RWPE2 (cell line): ENCODE measurements at regions not wholly inside any gene's neighbourhood (a gene's known extent, or its start where the extent isn't known, plus 50 kb on each side); places are given as distances from the start of the nearest gene placed in this dataset.
A peak's percentile ranks its signal among the peaks of the same experiment; 100 is the strongest.

Experiments
- ATAC-seq: fragments of 200-7000 bp; cut with Tn5 transposase; 3 replicates; pipeline ENCODE4 v1.9.1; 2021; ENCODE audit warnings: low read depth
- DNase-seq: peaks from one replicate; pipeline ENCODE4 v3.0.0-alpha.2; 2020; ENCODE audit warnings: low spot score
- H3K27ac ChIP-seq: fragments of 450-650 bp; 2 replicates; pipeline ENCODE4 v1.5.1; 2017; ENCODE audit warnings: mild to moderate bottlenecking; ENCODE audit not compliant: poor library complexity, severe bottlenecking
- H3K27me3 ChIP-seq: fragments of 250-450 bp; sonication (Bioruptor Pico); 2 replicates; pipeline ENCODE4 v1.5.1; 2021; ENCODE audit warnings: mild to moderate bottlenecking, moderate library complexity; ENCODE audit not compliant: insufficient read depth, poor library complexity, severe bottlenecking
- H3K36me3 ChIP-seq: fragments of 250-450 bp; sonication (Bioruptor Pico); 2 replicates; pipeline ENCODE4 v1.5.1; 2020; ENCODE audit warnings: low read depth, mild to moderate bottlenecking, moderate library complexity
- H3K4me1 ChIP-seq: fragments of 250-450 bp; sonication (Bioruptor Pico); 2 replicates; pipeline ENCODE4 v1.5.1; 2021; ENCODE audit warnings: mild to moderate bottlenecking, moderate library complexity; ENCODE audit not compliant: insufficient read depth, poor library complexity, severe bottlenecking
- H3K4me3 ChIP-seq: fragments of 250-450 bp; sonication (Bioruptor Pico); 2 replicates; pipeline ENCODE4 v1.5.1; 2021; ENCODE audit warnings: mild to moderate bottlenecking, moderate library complexity; ENCODE audit not compliant: severe bottlenecking
- H3K9me3 ChIP-seq: fragments of 250-450 bp; sonication (Bioruptor Pico); 2 replicates; pipeline ENCODE4 v1.5.1; 2021; ENCODE audit warnings: mild to moderate bottlenecking, moderate library complexity; ENCODE audit not compliant: severe bottlenecking
- CTCF ChIP-seq: fragments of 450-650 bp; IDR thresholded peaks from one replicate; pipeline ENCODE4 v1.5.1; 2017; ENCODE audit warnings: mild to moderate bottlenecking, moderate library complexity; ENCODE audit not compliant: poor library complexity, severe bottlenecking

DNA sequence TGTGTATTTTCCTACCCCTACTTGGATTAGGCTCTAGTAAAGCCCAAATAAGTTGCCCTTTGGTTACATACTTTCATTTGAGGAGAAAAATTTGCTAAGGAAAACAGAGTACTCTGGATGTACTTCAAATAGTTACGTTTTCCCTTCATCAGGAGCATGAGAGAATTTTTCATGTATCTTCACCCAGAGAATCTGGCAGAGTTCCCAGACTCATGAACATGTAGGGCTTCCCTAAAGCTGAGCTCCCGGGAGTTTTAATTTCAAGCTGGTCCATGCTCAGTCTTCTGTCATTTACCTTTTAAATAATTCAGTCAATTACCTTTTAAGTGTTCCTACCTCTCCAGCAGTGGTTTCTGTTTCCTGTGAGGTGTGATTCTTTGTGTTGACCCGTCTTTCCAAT is 367.5 kb upstream of the GRID2 start:
- Histone ChIP-seq H3K36me3 (no peaks in the 10 kb centered on the region), H3K4me3 (no peak overlapping the region), H3K4me1 (no peaks in the 10 kb centered on the region), H3K27ac (no peak overlapping the region), H3K9me3 (no peaks in the 10 kb centered on the region), H3K27me3 (no peaks in the 10 kb centered on the region)
- no peak for TF ChIP-seq CTCF
- no peak for DNase-seq
- ATAC-seq = no peak

DNA sequence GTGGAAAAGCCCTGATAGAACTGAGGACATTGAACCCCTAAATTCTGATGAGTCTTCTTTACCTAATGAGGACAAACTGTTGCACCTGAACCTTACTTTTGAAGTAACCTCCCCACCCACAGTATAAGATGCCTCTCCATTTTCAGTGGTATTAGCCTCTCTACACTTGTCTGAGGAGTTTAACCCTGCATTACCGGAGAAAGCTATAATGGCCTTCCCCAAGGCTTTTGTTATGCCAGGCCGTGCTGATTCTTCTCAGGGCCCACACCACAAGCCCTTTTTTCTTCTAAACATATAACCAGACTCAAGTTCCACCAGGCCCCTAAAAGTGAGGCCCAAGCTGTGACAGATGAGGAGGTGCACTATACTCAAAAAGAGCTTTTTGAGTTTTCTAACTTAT is 345.8 kb upstream of the GRID2 start:
- H3K27ac ChIP-seq = no peak overlapping the region
- DNase-seq (no peak), ATAC-seq (no peak)
- H3K36me3 ChIP-seq = no peaks in the 10 kb centered on the region
- H3K4me1 ChIP-seq = peaks cover under 1% of the 10 kb centered on the region
- peaks cover 3% of the 10 kb centered on the region for H3K27me3 ChIP-seq
- H3K9me3 ChIP-seq = no peaks in the 10 kb centered on the region
- TF ChIP-seq CTCF = no peak
- H3K4me3 ChIP-seq = no peak overlapping the region

DNA sequence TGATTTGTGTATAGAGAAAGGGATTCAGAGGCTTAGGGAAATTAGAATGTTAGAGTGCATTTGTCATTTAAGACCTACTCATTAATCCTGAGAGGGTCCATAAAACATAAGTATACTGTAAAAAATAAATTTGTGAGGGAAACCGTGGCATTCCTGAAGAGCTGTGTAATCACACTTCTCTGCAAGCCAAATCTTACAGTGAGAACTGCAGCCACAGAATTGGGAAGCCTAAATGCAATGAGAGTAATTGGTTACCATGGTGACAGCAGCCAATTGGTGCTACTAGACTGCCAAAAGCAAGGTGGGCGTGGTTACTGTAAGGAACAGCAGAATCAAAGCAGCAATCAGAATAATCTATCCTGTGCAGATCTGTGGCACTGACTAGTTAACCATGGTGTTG is 345.2 kb upstream of the GRID2 start:
- no peak for TF ChIP-seq CTCF
- Histone ChIP-seq H3K27ac (no peak overlapping the region), H3K4me1 (peaks cover 7% of the 10 kb centered on the region), H3K27me3 (peaks cover 3% of the 10 kb centered on the region), H3K36me3 (no peaks in the 10 kb centered on the region), H3K9me3 (no peaks in the 10 kb centered on the region), H3K4me3 (no peak overlapping the region)
- no peak for ATAC-seq
- no peak for DNase-seq

DNA sequence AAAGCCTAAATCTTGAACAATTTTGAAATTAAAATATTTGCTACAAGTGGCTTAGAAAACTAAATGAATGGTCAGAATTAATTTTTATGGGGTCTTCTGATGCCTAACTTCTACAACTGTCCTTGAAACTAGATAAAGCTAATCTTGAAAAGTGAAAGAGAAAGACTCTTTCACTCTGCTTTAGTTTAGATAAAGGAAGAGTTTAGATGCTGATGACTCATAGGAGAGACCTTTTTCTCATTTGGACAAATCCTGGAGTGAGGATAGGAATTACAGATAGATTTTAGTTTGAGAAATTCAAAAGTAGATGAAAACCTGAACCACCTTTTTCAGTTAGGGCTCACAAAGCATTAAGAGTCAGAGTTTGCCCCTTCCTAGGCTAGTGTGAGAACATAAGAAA is 342.3 kb upstream of the GRID2 start:
- DNase-seq (no peak), ATAC-seq (no peak)
- TF ChIP-seq CTCF = no peak

GRCh38 chr4:91963486-91963885 is 340.3 kb upstream of the GRID2 start:
- Histone ChIP-seq H3K27ac (no peak overlapping the region), H3K27me3 (no peaks in the 10 kb centered on the region), H3K9me3 (no peaks in the 10 kb centered on the region), H3K36me3 (no peaks in the 10 kb centered on the region), H3K4me1 (peaks cover 9% of the 10 kb centered on the region), H3K4me3 (no peak overlapping the region)
- peak; percentile 55; the same call in 2 of the 3 replicates for ATAC-seq
- no peak for DNase-seq
- TF ChIP-seq CTCF = no peak

More for the DNA sequence above, 342.3 kb upstream of the GRID2 start:
- Histone ChIP-seq H3K36me3 (no peaks in the 10 kb centered on the region), H3K27ac (no peak overlapping the region), H3K4me3 (no peak overlapping the region), H3K27me3 (no peaks in the 10 kb centered on the region), H3K9me3 (no peaks in the 10 kb centered on the region), H3K4me1 (peaks cover 9% of the 10 kb centered on the region)
